Lung (tissue), 11 donors: ENCODE measurements at regions not wholly inside any gene's neighbourhood (a gene's known extent, or its start where the extent isn't known, plus 50 kb on each side); places are given as distances from the start of the nearest gene placed in this dataset.

Experiments
- ATAC-seq: fragments of 200-7000 bp; cut with Tn5 transposase; one replicate; pipeline ENCODE4 v1.9.1; 2020; ENCODE audit warnings: moderate number of reproducible peaks; ENCODE audit not compliant: insufficient read depth, low FRiP score
- DNase-seq, 3 donors: peaks; one replicate each; pipeline ENCODE4 v3.0.0-alpha.2; 2013 to 2017
- H3K27ac ChIP-seq, 2 donors: one replicate each; pipeline ENCODE4 v1.5.1; 2013; ENCODE audit warnings: mild to moderate bottlenecking in 2 of 2, moderate library complexity in 2 of 2, control low read depth in 1 of 2, inconsistent platforms in 1 of 2, low read depth in 1 of 2, low read length in 1 of 2
- H3K27me3 ChIP-seq, 3 donors: one replicate each; pipeline ENCODE4 v1.5.1; 2013; ENCODE audit warnings: low read length in 2 of 3; ENCODE audit not compliant: control insufficient read depth in 3 of 3, insufficient read depth in 3 of 3
- H3K36me3 ChIP-seq, 4 donors: one replicate each; pipeline ENCODE4 v1.5.1; 2013; ENCODE audit warnings: low read length in 4 of 4, mild to moderate bottlenecking in 1 of 4, moderate library complexity in 1 of 4; ENCODE audit not compliant: control insufficient read depth in 4 of 4, insufficient read depth in 4 of 4
- H3K4me1 ChIP-seq, 5 donors: one replicate each; pipeline ENCODE4 v1.5.1; 2013; ENCODE audit warnings: low read length in 5 of 5, mild to moderate bottlenecking in 2 of 5, moderate library complexity in 1 of 5; ENCODE audit not compliant: control insufficient read depth in 5 of 5, insufficient read depth in 5 of 5
- H3K4me3 ChIP-seq: one replicate; pipeline ENCODE4 v1.5.1; 2013; ENCODE audit warnings: mild to moderate bottlenecking, control low read depth, moderate library complexity
- H3K9ac ChIP-seq, 2 donors: one replicate each; pipeline ENCODE4 v1.5.1; 2013; ENCODE audit warnings: low read length in 2 of 2, control low read depth in 1 of 2; ENCODE audit not compliant: insufficient read depth in 1 of 2
- H3K9me3 ChIP-seq, 4 donors: one replicate each; pipeline ENCODE4 v1.5.1; 2013; ENCODE audit warnings: low read length in 3 of 4, mild to moderate bottlenecking in 1 of 4, moderate library complexity in 1 of 4; ENCODE audit not compliant: control insufficient read depth in 4 of 4, insufficient read depth in 3 of 4
- WGBS, 2 donors: extraction: QIAGEN DNeasy Blood & Tissue Kit; methylation state at CpG; one replicate each; pipeline ENCODE4 v1.1.7; 2013; 5-methylcytosine and 5-hydroxymethylcytosine counted together
- TF ChIP-seq, protein P1 (sequence below): IDR thresholded peaks from 2 replicates; pipeline ENCODE4 v1.5.1; 2012; ENCODE audit warnings: mild to moderate bottlenecking; ENCODE audit errors: control extremely low read depth, extremely low read depth
- donor health status: control.
- donor health status: control.
- donor health status: Bipolar disorder and iron deficiency.
- donor health status: healthy.
- donor health status: DM: yes; HTN: yes; CAD: no.

DNA sequence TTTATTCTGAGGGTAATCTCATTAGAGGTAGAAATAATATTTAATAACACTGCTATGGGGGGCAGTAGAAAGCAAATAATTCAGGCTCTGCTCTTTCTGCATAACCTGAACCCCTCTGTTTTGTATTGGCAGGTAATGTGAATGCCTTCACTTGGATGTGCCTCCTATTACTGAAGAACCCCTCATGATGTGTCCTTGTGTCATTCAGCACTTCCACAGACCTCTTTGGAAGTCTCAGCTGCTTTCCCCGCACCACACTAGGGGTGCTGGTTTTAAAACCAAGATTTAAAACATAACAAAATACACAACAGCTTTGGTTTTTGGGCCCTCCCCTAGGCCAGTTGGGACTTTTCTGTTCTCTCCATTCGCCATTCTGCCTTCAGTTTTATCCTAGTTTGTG lies 281.7 kb upstream of the MC4R start:
- 90 to 94% methylated on average over 2 of the region's 2 CpGs for WGBS, 2 donors
- ATAC-seq (no peak), DNase-seq (no peak)
- H3K36me3 ChIP-seq: no peaks in the 10 kb centered on the region
- H3K27ac ChIP-seq: no peak overlapping the region
- H3K9me3 ChIP-seq: no peaks in the 10 kb centered on the region
- no peak overlapping the region for H3K4me3 ChIP-seq
- no peaks in the 10 kb centered on the region for H3K4me1 ChIP-seq
- TF ChIP-seq, protein P1, sequence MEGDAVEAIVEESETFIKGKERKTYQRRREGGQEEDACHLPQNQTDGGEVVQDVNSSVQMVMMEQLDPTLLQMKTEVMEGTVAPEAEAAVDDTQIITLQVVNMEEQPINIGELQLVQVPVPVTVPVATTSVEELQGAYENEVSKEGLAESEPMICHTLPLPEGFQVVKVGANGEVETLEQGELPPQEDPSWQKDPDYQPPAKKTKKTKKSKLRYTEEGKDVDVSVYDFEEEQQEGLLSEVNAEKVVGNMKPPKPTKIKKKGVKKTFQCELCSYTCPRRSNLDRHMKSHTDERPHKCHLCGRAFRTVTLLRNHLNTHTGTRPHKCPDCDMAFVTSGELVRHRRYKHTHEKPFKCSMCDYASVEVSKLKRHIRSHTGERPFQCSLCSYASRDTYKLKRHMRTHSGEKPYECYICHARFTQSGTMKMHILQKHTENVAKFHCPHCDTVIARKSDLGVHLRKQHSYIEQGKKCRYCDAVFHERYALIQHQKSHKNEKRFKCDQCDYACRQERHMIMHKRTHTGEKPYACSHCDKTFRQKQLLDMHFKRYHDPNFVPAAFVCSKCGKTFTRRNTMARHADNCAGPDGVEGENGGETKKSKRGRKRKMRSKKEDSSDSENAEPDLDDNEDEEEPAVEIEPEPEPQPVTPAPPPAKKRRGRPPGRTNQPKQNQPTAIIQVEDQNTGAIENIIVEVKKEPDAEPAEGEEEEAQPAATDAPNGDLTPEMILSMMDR: no peak
- no peak overlapping the region for H3K9ac ChIP-seq
- H3K27me3 ChIP-seq: no peaks in the 10 kb centered on the region

DNA sequence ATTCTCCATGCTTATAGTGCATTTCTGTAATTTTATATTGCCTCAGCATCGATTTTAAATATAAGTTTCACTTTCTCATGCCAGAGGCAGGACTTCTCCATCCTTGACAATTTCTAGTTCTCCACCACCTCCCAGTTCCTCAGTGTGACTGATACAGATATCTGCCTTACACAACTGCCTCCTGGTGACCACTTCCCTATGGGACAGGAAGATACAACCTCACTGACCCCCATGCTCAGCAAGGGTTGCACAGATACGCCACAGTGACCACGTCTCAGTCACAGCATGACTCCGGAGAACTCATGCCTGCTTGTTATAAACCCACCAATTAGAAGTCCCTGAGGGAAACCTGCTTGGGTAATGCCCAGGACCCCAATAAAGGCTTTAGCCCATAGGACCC lies 284.0 kb upstream of the MC4R start:
- no peak for ATAC-seq
- TF ChIP-seq, protein P1: no peak
- DNase-seq: no peak
- Histone ChIP-seq H3K36me3 (no peaks in the 10 kb centered on the region), H3K9ac (no peak overlapping the region), H3K4me1 (no peaks in the 10 kb centered on the region), H3K27ac (no peak overlapping the region), H3K27me3 (no peaks in the 10 kb centered on the region), H3K4me3 (no peak overlapping the region), H3K9me3 (no peaks in the 10 kb centered on the region)
- 27 to 56% methylated on average over 4 of the region's 4 CpGs for WGBS, 2 donors

DNA sequence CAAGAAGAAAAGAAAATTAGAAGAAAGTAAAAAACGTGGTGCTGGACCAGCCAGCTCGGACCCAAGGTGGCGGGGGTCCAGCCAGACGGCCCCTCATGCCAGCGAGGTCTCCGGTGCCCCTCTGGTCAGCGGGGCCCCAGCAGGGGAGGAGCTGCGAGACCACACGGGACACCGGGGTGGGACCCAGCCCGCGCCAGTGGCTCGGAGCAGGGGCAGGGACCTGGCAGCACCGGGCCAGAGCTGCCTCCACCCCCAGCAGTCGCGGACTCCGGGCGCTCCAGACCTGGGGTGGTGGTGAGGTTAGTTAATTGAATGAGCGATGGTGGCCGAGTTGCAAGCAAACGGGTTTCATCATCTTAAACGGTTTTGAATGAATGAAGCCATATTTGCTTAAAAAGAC lies 289.9 kb upstream of the MC4R start:
- Histone ChIP-seq H3K4me1 (no peaks in the 10 kb centered on the region), H3K4me3 (no peak overlapping the region), H3K9me3 (peaks cover 0 to 2% (median 0%) of the 10 kb centered on the region in 4 donors), H3K9ac (no peak overlapping the region), H3K36me3 (no peaks in the 10 kb centered on the region), H3K27me3 (no peaks in the 10 kb centered on the region), H3K27ac (no peak overlapping the region)
- WGBS, 2 donors: 94 to 95% methylated on average over 22 of the region's 22 CpGs
- TF ChIP-seq, protein P1: no peak
- ATAC-seq (no peak), DNase-seq (no peak)
